Gastroesophageal sphincter (tissue), 3 donors: ENCODE measurements at regions not wholly inside any gene's neighbourhood (a gene's known extent, or its start where the extent isn't known, plus 50 kb on each side); places are given as distances from the start of the nearest gene placed in this dataset.

Experiments used
- CTCF ChIP-seq, 4 experiments: fragments of 200-600 bp in 2 of 4; fragments of 450-650 bp in 2 of 4; sonication (generic) in 1 of 4; IDR thresholded peaks; one replicate each; pipeline ENCODE4 v1.5.1; 2017 to 2019; ENCODE audit warnings: antibody characterized with exemption in 4 of 4, mild to moderate bottlenecking in 2 of 4, moderate library complexity in 2 of 4
- EP300 ChIP-seq: sonication (generic); formaldehyde crosslinking; IDR thresholded peaks from one replicate; pipeline ENCODE4 v1.6.1; 2017; ENCODE audit warnings: antibody characterized with exemption, mild to moderate bottlenecking
- POLR2A ChIP-seq, 2 donors: fragments of 450-650 bp; IDR thresholded peaks; one replicate each; pipeline ENCODE4 v1.6.1; 2017; ENCODE audit warnings: antibody characterized with exemption in 2 of 2, mild to moderate bottlenecking in 2 of 2, moderate library complexity in 1 of 2
- POLR2AphosphoS5 ChIP-seq: sonication (generic); formaldehyde crosslinking; IDR thresholded peaks from one replicate; pipeline ENCODE4 v1.6.1; 2017; ENCODE audit warnings: antibody characterized with exemption

GRCh38 chr12:127723251-127723650 lies 543.7 kb upstream of the TMEM132C start:
- TF ChIP-seq POLR2A (IDR thresholded peaks at IDR 0.05) = no peak
- TF ChIP-seq CTCF (IDR thresholded peaks at IDR 0.05) = no peak
- TF ChIP-seq EP300 = no peak
- TF ChIP-seq POLR2AphosphoS5 = no peak
